Neural crest cell (in vitro differentiated cells): ENCODE measurements at regions not wholly inside any gene's neighbourhood (a gene's known extent, or its start where the extent isn't known, plus 50 kb on each side); places are given as distances from the start of the nearest gene placed in this dataset.
"Not testable (repeated sequence)": the region's sequence is repeated elsewhere in the genome, so short reads cannot be mapped to it uniquely, and the experiment has no call there.

Experiments used
- DNase-seq: peaks from one replicate; pipeline ENCODE4 v3.0.0; 2021; ENCODE audit warnings: low read depth, mixed read lengths, low spot score
- H3K27ac Mint-ChIP-seq: one replicate; pipeline ENCODE4 v1.8.0; 2021; ENCODE audit warnings: mild to moderate bottlenecking, mixed read lengths; ENCODE audit not compliant: unreplicated experiment
- H3K27me3 Mint-ChIP-seq: 2 replicates; pipeline ENCODE4 v1.8.0; 2021; ENCODE audit warnings: low read depth, mild to moderate bottlenecking, mixed read lengths
- H3K36me3 Mint-ChIP-seq: 2 replicates; pipeline ENCODE4 v1.8.0; 2021; ENCODE audit warnings: low read depth, mild to moderate bottlenecking, mixed read lengths
- H3K4me1 Mint-ChIP-seq: 2 replicates; pipeline ENCODE4 v1.8.0; 2021; ENCODE audit warnings: mixed read lengths
- H3K4me3 Mint-ChIP-seq: one replicate; pipeline ENCODE4 v1.8.0; 2021; ENCODE audit warnings: mild to moderate bottlenecking, mixed read lengths
- H3K9me3 Mint-ChIP-seq: 2 replicates; pipeline ENCODE4 v1.8.0; 2021; ENCODE audit warnings: mixed read lengths
- CTCF ChIP-seq: fragments of 200-600 bp; sonication (generic); conservative IDR thresholded peaks from 2 replicates; pipeline ENCODE4 v1.5.0; 2021; ENCODE audit warnings: antibody characterized with exemption, mild to moderate bottlenecking

GRCh38 chrX:137118536-137118935 is 84.7 kb upstream of the GPR101 start:
- Mint-ChIP-seq H3K4me1 (no peaks in the 10 kb centered on the region), H3K27me3 (peaks cover 2% of the 10 kb centered on the region), H3K9me3 (peaks cover 6% of the 10 kb centered on the region), H3K36me3 (peaks cover 5% of the 10 kb centered on the region), H3K4me3 (no peak overlapping the region), H3K27ac (no peak overlapping the region)
- DNase-seq = no peak
- no peak for TF ChIP-seq CTCF

GRCh38 chrX:137118136-137118535 is 84.3 kb upstream of the GPR101 start:
- H3K4me3 Mint-ChIP-seq = no peak overlapping the region
- no peak for DNase-seq
- H3K27ac Mint-ChIP-seq = no peak overlapping the region
- no peaks in the 10 kb centered on the region for H3K4me1 Mint-ChIP-seq
- H3K9me3 Mint-ChIP-seq = peaks cover 6% of the 10 kb centered on the region
- H3K36me3 Mint-ChIP-seq = peaks cover 5% of the 10 kb centered on the region
- TF ChIP-seq CTCF = no peak
- H3K27me3 Mint-ChIP-seq = peaks cover 2% of the 10 kb centered on the region

GRCh38 chrX:137107877-137108276 is 74.1 kb upstream of the GPR101 start:
- not testable (repeated sequence) for DNase-seq, H3K4me3 Mint-ChIP-seq, H3K27ac Mint-ChIP-seq, H3K27me3 Mint-ChIP-seq, H3K4me1 Mint-ChIP-seq, H3K36me3 Mint-ChIP-seq
- peaks cover 14% of the 10 kb centered on the region for H3K9me3 Mint-ChIP-seq

- Mint-ChIP-seq H3K9me3 (peaks cover 12% of the 10 kb centered on the region), H3K27ac (no peak overlapping the region), H3K27me3 (peaks cover 7% of the 10 kb centered on the region), H3K4me1 (peaks cover 9% of the 10 kb centered on the region), H3K4me3 (no peak overlapping the region), H3K36me3 (no peaks in the 10 kb centered on the region)
- no peak for DNase-seq
- no peak for TF ChIP-seq CTCF
Observed at GRCh38 chrX:137101273-137101990, 67.6 kb upstream of the GPR101 start.
